ENCODE measurements at regions not wholly inside any gene's neighbourhood (a gene's known extent, or its start where the extent isn't known, plus 50 kb on each side); places are given as distances from the start of the nearest gene placed in this dataset.

DNA sequence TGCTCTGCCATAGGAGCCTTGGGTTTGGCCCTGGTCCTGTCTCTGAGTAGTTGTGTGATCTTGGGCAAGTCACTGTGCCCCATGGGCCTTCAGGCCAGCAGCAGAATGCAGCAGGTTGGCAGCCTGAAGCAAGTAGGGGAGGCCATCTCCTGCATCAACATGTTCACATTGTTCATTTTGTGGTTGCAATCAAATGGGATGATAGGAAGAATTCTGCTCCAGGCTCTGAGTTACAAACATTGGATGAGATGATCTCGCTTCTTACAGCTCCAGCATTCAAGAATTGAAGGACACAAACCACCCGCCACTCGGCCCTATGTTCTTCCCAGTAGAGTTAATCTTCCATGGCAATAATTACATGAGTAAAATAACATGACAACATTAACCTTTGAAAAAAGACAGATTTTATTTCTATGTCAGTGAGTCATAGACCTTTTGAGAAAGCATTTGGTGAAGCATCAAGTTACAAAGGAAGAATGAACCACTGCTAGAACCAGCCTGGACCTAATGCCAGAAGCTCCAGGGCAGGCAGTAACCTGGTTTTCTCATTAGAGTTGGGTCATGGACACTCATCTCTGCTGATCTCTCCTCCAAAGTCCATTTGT, 308.3 kb upstream of the NCAM1 start:
- no peak for ATAC-seq
- no peak for DNase-seq (ENCODE audit: low read depth, low spot score)
- intact Hi-C loops (cut with micrococcal nuclease; ENCODE audit: unreplicated experiment) = no loop called here
- BruUV-seq (replicated peaks) = no TSS peak
- Histone ChIP-seq H3K4me1 (ENCODE audit: control insufficient read depth, insufficient read depth, low read length) (no peaks in the 10 kb centered on the region), H3K27me3 (ENCODE audit: control insufficient read depth, insufficient read depth, low read length) (no peaks in the 10 kb centered on the region), H3K9me3 (ENCODE audit: control insufficient read depth, insufficient read depth, low read depth, low read length) (no peaks in the 10 kb centered on the region), H3K4me3 (ENCODE audit: low read depth in 2 of 2, low read length in 2 of 2) (no peak overlapping the region), H3K27ac (ENCODE audit: low read length) (no peak overlapping the region), H3K36me3 (ENCODE audit: control insufficient read depth, insufficient read depth, low read length) (no peaks in the 10 kb centered on the region)
- ChIA-PET POLR2A (no interaction called here), CTCF (no interaction called here)
- in situ Hi-C loops (cut with HindIII; ENCODE audit: low pct_unique_long_range_greater_than_20kb, low sequenced_read_pairs) = no loop called here
- TF ChIP-seq POLR2AphosphoS5 (IDR thresholded peaks at IDR 0.05; ENCODE audit: low read depth, low read length) (no peak), SIN3A (IDR thresholded peaks at IDR 0.05; ENCODE audit: borderline replicate concordance, insufficient read depth, low read depth, low read length) (no peak), TCF7L2 (IDR thresholded peaks at IDR 0.05; ENCODE audit: low read depth, low read length) (no peak)
- TF ChIP-seq, protein P1, sequence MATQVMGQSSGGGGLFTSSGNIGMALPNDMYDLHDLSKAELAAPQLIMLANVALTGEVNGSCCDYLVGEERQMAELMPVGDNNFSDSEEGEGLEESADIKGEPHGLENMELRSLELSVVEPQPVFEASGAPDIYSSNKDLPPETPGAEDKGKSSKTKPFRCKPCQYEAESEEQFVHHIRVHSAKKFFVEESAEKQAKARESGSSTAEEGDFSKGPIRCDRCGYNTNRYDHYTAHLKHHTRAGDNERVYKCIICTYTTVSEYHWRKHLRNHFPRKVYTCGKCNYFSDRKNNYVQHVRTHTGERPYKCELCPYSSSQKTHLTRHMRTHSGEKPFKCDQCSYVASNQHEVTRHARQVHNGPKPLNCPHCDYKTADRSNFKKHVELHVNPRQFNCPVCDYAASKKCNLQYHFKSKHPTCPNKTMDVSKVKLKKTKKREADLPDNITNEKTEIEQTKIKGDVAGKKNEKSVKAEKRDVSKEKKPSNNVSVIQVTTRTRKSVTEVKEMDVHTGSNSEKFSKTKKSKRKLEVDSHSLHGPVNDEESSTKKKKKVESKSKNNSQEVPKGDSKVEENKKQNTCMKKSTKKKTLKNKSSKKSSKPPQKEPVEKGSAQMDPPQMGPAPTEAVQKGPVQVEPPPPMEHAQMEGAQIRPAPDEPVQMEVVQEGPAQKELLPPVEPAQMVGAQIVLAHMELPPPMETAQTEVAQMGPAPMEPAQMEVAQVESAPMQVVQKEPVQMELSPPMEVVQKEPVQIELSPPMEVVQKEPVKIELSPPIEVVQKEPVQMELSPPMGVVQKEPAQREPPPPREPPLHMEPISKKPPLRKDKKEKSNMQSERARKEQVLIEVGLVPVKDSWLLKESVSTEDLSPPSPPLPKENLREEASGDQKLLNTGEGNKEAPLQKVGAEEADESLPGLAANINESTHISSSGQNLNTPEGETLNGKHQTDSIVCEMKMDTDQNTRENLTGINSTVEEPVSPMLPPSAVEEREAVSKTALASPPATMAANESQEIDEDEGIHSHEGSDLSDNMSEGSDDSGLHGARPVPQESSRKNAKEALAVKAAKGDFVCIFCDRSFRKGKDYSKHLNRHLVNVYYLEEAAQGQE (IDR thresholded peaks at IDR 0.05; ENCODE audit: insufficient read depth in 1 of 2, low read depth in 2 of 2, low read length in 1 of 2) = no peak

DNA sequence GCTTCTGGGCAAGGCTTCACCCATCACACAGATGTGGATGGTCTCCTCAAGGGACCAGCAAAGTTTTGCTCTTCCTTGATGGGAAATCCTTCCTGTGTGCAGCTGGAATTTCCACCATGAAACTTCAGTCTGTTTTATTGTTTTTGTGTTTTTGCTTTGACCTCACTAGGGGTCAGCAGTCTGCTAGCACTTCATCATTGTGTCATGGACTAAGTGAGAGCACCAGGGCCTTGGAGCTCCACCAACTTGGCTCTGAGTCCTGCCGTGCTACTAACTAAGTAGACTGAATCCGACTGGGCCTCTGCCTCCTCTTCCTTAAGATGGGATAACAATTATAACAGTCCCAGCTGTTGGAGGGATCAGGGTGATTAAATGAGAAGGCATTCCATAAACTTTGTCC, 305.8 kb upstream of the NCAM1 start:
- Histone ChIP-seq H3K36me3 (ENCODE audit: control insufficient read depth, insufficient read depth, low read length) (no peaks in the 10 kb centered on the region), H3K27ac (ENCODE audit: low read length) (no peak overlapping the region), H3K4me3 (ENCODE audit: low read depth in 2 of 2, low read length in 2 of 2) (no peak overlapping the region), H3K9me3 (ENCODE audit: control insufficient read depth, insufficient read depth, low read depth, low read length) (no peaks in the 10 kb centered on the region), H3K4me1 (ENCODE audit: control insufficient read depth, insufficient read depth, low read length) (no peaks in the 10 kb centered on the region), H3K27me3 (ENCODE audit: control insufficient read depth, insufficient read depth, low read length) (no peaks in the 10 kb centered on the region)
- intact Hi-C loops (cut with micrococcal nuclease; ENCODE audit: unreplicated experiment) (no loop called here), in situ Hi-C loops (cut with HindIII; ENCODE audit: low pct_unique_long_range_greater_than_20kb, low sequenced_read_pairs) (no loop called here)
- CTCF ChIA-PET = no interaction called here
- no TSS peak for BruUV-seq (replicated peaks)
- DNase-seq (ENCODE audit: low read depth, low spot score) (no peak), ATAC-seq (no peak)
- TF ChIP-seq, protein P1 (IDR thresholded peaks at IDR 0.05; ENCODE audit: insufficient read depth in 1 of 2, low read depth in 2 of 2, low read length in 1 of 2) = no peak
- TF ChIP-seq TCF7L2 (IDR thresholded peaks at IDR 0.05; ENCODE audit: low read depth, low read length) = no peak
- no peak for TF ChIP-seq SIN3A (IDR thresholded peaks at IDR 0.05; ENCODE audit: borderline replicate concordance, insufficient read depth, low read depth, low read length)
- TF ChIP-seq, protein P2, sequence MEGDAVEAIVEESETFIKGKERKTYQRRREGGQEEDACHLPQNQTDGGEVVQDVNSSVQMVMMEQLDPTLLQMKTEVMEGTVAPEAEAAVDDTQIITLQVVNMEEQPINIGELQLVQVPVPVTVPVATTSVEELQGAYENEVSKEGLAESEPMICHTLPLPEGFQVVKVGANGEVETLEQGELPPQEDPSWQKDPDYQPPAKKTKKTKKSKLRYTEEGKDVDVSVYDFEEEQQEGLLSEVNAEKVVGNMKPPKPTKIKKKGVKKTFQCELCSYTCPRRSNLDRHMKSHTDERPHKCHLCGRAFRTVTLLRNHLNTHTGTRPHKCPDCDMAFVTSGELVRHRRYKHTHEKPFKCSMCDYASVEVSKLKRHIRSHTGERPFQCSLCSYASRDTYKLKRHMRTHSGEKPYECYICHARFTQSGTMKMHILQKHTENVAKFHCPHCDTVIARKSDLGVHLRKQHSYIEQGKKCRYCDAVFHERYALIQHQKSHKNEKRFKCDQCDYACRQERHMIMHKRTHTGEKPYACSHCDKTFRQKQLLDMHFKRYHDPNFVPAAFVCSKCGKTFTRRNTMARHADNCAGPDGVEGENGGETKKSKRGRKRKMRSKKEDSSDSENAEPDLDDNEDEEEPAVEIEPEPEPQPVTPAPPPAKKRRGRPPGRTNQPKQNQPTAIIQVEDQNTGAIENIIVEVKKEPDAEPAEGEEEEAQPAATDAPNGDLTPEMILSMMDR (IDR thresholded peaks at IDR 0.05) = 0 out of 2 replicates have a peak, but pooled peaks have one; percentile 8
- TF ChIP-seq POLR2AphosphoS5 (IDR thresholded peaks at IDR 0.05; ENCODE audit: low read depth, low read length) = no peak
- POLR2A ChIA-PET = no interaction called here
